Left ventricle myocardium inferior (tissue), 1 donor: ENCODE measurements at regions not wholly inside any gene's neighbourhood (a gene's known extent, or its start where the extent isn't known, plus 50 kb on each side); places are given as distances from the start of the nearest gene placed in this dataset.

ENCODE experiments used
- DNase-seq: peaks from one replicate; pipeline ENCODE4 v3.0.0-alpha.2; 2020
- H3K27ac ChIP-seq: fragments of 200-600 bp; replicated peaks from 2 replicates; pipeline ENCODE4 v1.8.0; 2021
- H3K27me3 ChIP-seq: fragments of 200-600 bp; 2 replicates; pipeline ENCODE4 v1.8.0; 2021; ENCODE audit warnings: low read depth
- H3K36me3 ChIP-seq: fragments of 200-600 bp; 2 replicates; pipeline ENCODE4 v1.8.0; 2021
- H3K4me1 ChIP-seq: fragments of 200-600 bp; 2 replicates; pipeline ENCODE4 v1.8.0; 2021
- H3K4me3 ChIP-seq: fragments of 200-600 bp; 2 replicates; pipeline ENCODE4 v1.8.0; 2021; ENCODE audit warnings: mild to moderate bottlenecking, moderate library complexity
- H3K9me3 ChIP-seq: fragments of 200-600 bp; replicated peaks from 2 replicates; pipeline ENCODE4 v1.8.0; 2021
- CTCF ChIP-seq: fragments of 200-600 bp; IDR thresholded peaks from 2 replicates; pipeline ENCODE4 v1.8.0; 2021; ENCODE audit warnings: antibody characterized with exemption, mild to moderate bottlenecking, borderline replicate concordance
- intact Hi-C: fragments of 100-400 bp; cut with micrococcal nuclease; formaldehyde crosslinking; loops from one replicate; pipeline ENCODE4 v1.11.0; 2022
- donor health status: DM: no; HTN: yes; CAD: no; lungs with severe emphysema.

- H3K4me3 ChIP-seq = no peak overlapping the region
- H3K27me3 ChIP-seq = no peaks in the 10 kb centered on the region
- DNase-seq = no peak
- no peaks in the 10 kb centered on the region for H3K36me3 ChIP-seq
- intact Hi-C loops = no loop called here
- H3K4me1 ChIP-seq = peaks cover 13% of the 10 kb centered on the region
- no peak for TF ChIP-seq CTCF
- no peaks in the 10 kb centered on the region for H3K9me3 ChIP-seq
- no peak overlapping the region for H3K27ac ChIP-seq
Measured at GRCh38 chrX:39016556-39016955, 215.3 kb downstream of the MID1IP1 start.

GRCh38 chrX:39017077-39017476 is 215.8 kb downstream of the MID1IP1 start:
- TF ChIP-seq CTCF = no peak
- intact Hi-C loops = no loop called here
- no peaks in the 10 kb centered on the region for H3K36me3 ChIP-seq
- no peaks in the 10 kb centered on the region for H3K27me3 ChIP-seq
- H3K4me3 ChIP-seq = no peak overlapping the region
- peaks cover 13% of the 10 kb centered on the region for H3K4me1 ChIP-seq
- no peak overlapping the region for H3K27ac ChIP-seq
- DNase-seq = no peak
- H3K9me3 ChIP-seq = no peaks in the 10 kb centered on the region

- DNase-seq = no peak
- H3K27me3 ChIP-seq = no peaks in the 10 kb centered on the region
- H3K4me1 ChIP-seq = peaks cover 9% of the 10 kb centered on the region
- no peak overlapping the region for H3K27ac ChIP-seq
- intact Hi-C loops = no loop called here
- no peaks in the 10 kb centered on the region for H3K9me3 ChIP-seq
- TF ChIP-seq CTCF = no peak
- no peaks in the 10 kb centered on the region for H3K36me3 ChIP-seq
- no peak overlapping the region for H3K4me3 ChIP-seq
Measured at GRCh38 chrX:39017716-39018115, 216.5 kb downstream of the MID1IP1 start.

GRCh38 chrX:39018541-39018940 is 217.3 kb downstream of the MID1IP1 start:
- intact Hi-C loops = no loop called here
- H3K4me3 ChIP-seq = no peak overlapping the region
- no peaks in the 10 kb centered on the region for H3K36me3 ChIP-seq
- H3K9me3 ChIP-seq = no peaks in the 10 kb centered on the region
- no peak for TF ChIP-seq CTCF
- no peaks in the 10 kb centered on the region for H3K27me3 ChIP-seq
- H3K4me1 ChIP-seq = peaks cover 3% of the 10 kb centered on the region
- H3K27ac ChIP-seq = no peak overlapping the region
- DNase-seq = no peak

GRCh38 chrX:39019056-39019455 is 217.8 kb downstream of the MID1IP1 start:
- no peak overlapping the region for H3K4me3 ChIP-seq
- TF ChIP-seq CTCF = no peak
- H3K9me3 ChIP-seq = no peaks in the 10 kb centered on the region
- H3K4me1 ChIP-seq = peaks cover 3% of the 10 kb centered on the region
- H3K27ac ChIP-seq = no peak overlapping the region
- intact Hi-C loops = no loop called here
- DNase-seq = no peak
- no peaks in the 10 kb centered on the region for H3K36me3 ChIP-seq
- no peaks in the 10 kb centered on the region for H3K27me3 ChIP-seq
